ENCODE measurements at regions not wholly inside any gene's neighbourhood (a gene's known extent, or its start where the extent isn't known, plus 50 kb on each side); places are given as distances from the start of the nearest gene placed in this dataset.
"Not testable (repeated sequence)": the region's sequence is repeated elsewhere in the genome, so short reads cannot be mapped to it uniquely, and the experiment has no call there.

DNA sequence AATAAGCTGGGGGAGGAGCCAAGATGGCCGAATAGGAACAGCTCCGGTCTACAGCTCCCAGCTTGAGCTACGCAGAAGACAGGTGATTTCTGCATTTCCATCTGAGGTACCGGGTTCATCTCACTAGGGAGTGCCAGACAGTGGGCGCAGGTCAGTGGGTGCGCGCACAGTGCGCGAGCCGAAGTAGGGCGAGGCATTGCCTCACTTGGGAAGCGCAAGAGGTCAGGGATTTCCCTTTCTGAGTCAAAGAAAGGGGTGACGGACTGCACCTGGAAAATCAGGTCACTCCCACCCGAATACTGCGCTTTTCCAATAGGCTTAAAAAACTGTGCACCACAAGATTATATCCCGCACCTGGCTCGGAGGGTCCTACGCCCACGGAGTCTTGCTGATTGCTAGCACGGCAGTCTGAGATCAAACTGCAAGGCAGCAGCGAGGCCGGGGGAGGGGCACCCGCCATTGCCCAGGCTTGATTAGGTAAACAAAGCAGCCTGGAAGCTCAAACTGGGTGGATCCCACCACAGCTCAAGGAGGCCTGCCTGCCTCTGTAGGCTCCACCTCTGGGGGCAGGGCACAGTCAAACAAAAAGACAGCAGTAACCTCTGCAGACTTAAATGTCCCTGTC, 606.4 kb downstream of the TMA16 start:
- H3K27ac ChIP-seq (ENCODE audit: low read depth in 1 of 2, low read length in 2 of 2); H3K27me3 ChIP-seq (ENCODE audit: control insufficient read depth in 4 of 4, insufficient read depth in 4 of 4, low read length in 3 of 4); H3K4me3 ChIP-seq (ENCODE audit: low read depth in 1 of 3, low read length in 3 of 3); DNase-seq (ENCODE audit: low spot score); H3K4me1 ChIP-seq (ENCODE audit: control insufficient read depth in 4 of 4, insufficient read depth in 4 of 4, low read length in 3 of 4); H3K9me3 ChIP-seq (ENCODE audit: control insufficient read depth in 4 of 4, low read length in 3 of 4); H3K9ac ChIP-seq (ENCODE audit: low read depth in 1 of 2, low read length in 2 of 2); H3K36me3 ChIP-seq (ENCODE audit: control insufficient read depth in 4 of 4, insufficient read depth in 3 of 4, low read depth in 1 of 4, low read length in 3 of 4): not testable (repeated sequence)
- WGBS: 85% methylated on average over 23 of the region's 23 CpGs

DNA sequence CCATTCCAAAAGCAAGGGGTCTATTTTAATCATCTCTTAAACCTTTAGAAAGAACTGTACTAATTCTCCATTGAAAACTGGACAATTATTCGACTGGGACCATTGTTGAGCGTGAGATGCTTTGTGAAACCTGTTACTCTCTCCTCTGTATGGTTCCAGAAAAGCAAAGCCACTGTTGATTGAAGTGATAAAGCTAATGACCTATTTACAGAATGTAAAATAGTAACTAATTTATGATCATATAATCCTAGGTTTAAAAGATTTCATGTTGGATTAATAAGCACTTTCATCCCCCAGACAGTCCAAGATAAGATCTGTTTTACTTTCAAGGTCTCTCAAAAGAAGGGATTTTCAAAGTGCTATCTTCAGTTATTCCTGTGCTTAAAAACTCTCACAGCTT, 614.5 kb downstream of the TMA16 start:
- Histone ChIP-seq H3K4me3 (ENCODE audit: low read depth in 1 of 3, low read length in 3 of 3) (no peak overlapping the region), H3K27ac (ENCODE audit: low read depth in 1 of 2, low read length in 2 of 2) (no peak overlapping the region), H3K36me3 (ENCODE audit: control insufficient read depth in 4 of 4, insufficient read depth in 3 of 4, low read depth in 1 of 4, low read length in 3 of 4) (no peaks in the 10 kb centered on the region), H3K27me3 (ENCODE audit: control insufficient read depth in 4 of 4, insufficient read depth in 4 of 4, low read length in 3 of 4) (no peaks in the 10 kb centered on the region), H3K9ac (ENCODE audit: low read depth in 1 of 2, low read length in 2 of 2) (no peak overlapping the region), H3K4me1 (ENCODE audit: control insufficient read depth in 4 of 4, insufficient read depth in 4 of 4, low read length in 3 of 4) (no peaks in the 10 kb centered on the region), H3K9me3 (ENCODE audit: control insufficient read depth in 4 of 4, low read length in 3 of 4) (no peaks in the 10 kb centered on the region)
- TF ChIP-seq, protein P1, sequence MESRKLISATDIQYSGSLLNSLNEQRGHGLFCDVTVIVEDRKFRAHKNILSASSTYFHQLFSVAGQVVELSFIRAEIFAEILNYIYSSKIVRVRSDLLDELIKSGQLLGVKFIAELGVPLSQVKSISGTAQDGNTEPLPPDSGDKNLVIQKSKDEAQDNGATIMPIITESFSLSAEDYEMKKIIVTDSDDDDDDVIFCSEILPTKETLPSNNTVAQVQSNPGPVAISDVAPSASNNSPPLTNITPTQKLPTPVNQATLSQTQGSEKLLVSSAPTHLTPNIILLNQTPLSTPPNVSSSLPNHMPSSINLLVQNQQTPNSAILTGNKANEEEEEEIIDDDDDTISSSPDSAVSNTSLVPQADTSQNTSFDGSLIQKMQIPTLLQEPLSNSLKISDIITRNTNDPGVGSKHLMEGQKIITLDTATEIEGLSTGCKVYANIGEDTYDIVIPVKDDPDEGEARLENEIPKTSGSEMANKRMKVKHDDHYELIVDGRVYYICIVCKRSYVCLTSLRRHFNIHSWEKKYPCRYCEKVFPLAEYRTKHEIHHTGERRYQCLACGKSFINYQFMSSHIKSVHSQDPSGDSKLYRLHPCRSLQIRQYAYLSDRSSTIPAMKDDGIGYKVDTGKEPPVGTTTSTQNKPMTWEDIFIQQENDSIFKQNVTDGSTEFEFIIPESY (IDR thresholded peaks at IDR 0.05): no peak
- TF ChIP-seq FOXA1 (IDR thresholded peaks at IDR 0.05) (no peak), YY1 (IDR thresholded peaks at IDR 0.05) (no peak), TAF1 (conservative IDR thresholded peaks at IDR 0.05) (no peak), NR2F2 (IDR thresholded peaks at IDR 0.05) (no peak), RXRA (IDR thresholded peaks at IDR 0.05) (no peak), HNF4A (conservative IDR thresholded peaks at IDR 0.05) (no peak), GABPA (IDR thresholded peaks at IDR 0.05 in 1 of 2, conservative IDR thresholded peaks at IDR 0.05 in 1 of 2) (no peak), JUND (IDR thresholded peaks at IDR 0.05) (no peak), FOXA2 (IDR thresholded peaks at IDR 0.05) (no peak), HNF4G (IDR thresholded peaks at IDR 0.05) (no peak), RAD21 (IDR thresholded peaks at IDR 0.05) (no peak), EGR1 (IDR thresholded peaks at IDR 0.05; ENCODE audit: low read depth in 2 of 2) (no peak)
- TF ChIP-seq, protein P2, sequence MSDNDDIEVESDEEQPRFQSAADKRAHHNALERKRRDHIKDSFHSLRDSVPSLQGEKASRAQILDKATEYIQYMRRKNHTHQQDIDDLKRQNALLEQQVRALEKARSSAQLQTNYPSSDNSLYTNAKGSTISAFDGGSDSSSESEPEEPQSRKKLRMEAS (IDR thresholded peaks at IDR 0.05): no peak
- TF ChIP-seq, protein P3, sequence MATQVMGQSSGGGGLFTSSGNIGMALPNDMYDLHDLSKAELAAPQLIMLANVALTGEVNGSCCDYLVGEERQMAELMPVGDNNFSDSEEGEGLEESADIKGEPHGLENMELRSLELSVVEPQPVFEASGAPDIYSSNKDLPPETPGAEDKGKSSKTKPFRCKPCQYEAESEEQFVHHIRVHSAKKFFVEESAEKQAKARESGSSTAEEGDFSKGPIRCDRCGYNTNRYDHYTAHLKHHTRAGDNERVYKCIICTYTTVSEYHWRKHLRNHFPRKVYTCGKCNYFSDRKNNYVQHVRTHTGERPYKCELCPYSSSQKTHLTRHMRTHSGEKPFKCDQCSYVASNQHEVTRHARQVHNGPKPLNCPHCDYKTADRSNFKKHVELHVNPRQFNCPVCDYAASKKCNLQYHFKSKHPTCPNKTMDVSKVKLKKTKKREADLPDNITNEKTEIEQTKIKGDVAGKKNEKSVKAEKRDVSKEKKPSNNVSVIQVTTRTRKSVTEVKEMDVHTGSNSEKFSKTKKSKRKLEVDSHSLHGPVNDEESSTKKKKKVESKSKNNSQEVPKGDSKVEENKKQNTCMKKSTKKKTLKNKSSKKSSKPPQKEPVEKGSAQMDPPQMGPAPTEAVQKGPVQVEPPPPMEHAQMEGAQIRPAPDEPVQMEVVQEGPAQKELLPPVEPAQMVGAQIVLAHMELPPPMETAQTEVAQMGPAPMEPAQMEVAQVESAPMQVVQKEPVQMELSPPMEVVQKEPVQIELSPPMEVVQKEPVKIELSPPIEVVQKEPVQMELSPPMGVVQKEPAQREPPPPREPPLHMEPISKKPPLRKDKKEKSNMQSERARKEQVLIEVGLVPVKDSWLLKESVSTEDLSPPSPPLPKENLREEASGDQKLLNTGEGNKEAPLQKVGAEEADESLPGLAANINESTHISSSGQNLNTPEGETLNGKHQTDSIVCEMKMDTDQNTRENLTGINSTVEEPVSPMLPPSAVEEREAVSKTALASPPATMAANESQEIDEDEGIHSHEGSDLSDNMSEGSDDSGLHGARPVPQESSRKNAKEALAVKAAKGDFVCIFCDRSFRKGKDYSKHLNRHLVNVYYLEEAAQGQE (IDR thresholded peaks at IDR 0.05): no peak
- 79% methylated on average over 2 of the region's 2 CpGs for WGBS
- no peak for DNase-seq (ENCODE audit: low spot score)

Data from liver (tissue), 7 donors.